HEK293T (cell line): ENCODE measurements at regions not wholly inside any gene's neighbourhood (a gene's known extent, or its start where the extent isn't known, plus 50 kb on each side); places are given as distances from the start of the nearest gene placed in this dataset.

Experiments used
- CTCF ChIA-PET: fragments of 350-600 bp; formaldehyde crosslinking; extraction: SDS; loops from one replicate; lab custom pipeline; 2021; ENCODE audit warnings: antibody characterized with exemption, inconsistent platforms; lab: Yijun Ruan, JAX
- POLR2A ChIA-PET: fragments of 350-600 bp; formaldehyde crosslinking; extraction: SDS; loops from one replicate; lab custom pipeline; 2020; ENCODE audit warnings: antibody characterized with exemption, inconsistent platforms; lab: Yijun Ruan, JAX
- DNase-seq: peaks from one replicate; pipeline ENCODE4 v3.0.0; 2012; ENCODE audit warnings: mixed read lengths; ENCODE audit errors: extremely low spot score
- ARNT ChIP-seq: fragments of 450-650 bp; IDR thresholded peaks from 2 replicates; pipeline ENCODE4 v1.6.1; 2017; ENCODE audit warnings: mild to moderate bottlenecking
- BHLHE40 ChIP-seq: fragments of 450-650 bp; IDR thresholded peaks from 2 replicates; pipeline ENCODE4 v1.6.1; 2016; ENCODE audit warnings: mild to moderate bottlenecking, moderate library complexity, borderline replicate concordance
- CTBP1 ChIP-seq: fragments of 450-650 bp; IDR thresholded peaks from 2 replicates; pipeline ENCODE4 v1.6.1; 2016; ENCODE audit warnings: borderline replicate concordance
- ELF4 ChIP-seq: fragments of 450-650 bp; IDR thresholded peaks from 2 replicates; pipeline ENCODE4 v1.6.1; 2017; ENCODE audit warnings: antibody characterized with exemption
- FOXA1 ChIP-seq: fragments of 450-650 bp; IDR thresholded peaks from 2 replicates; pipeline ENCODE4 v1.6.1; 2016; ENCODE audit warnings: mild to moderate bottlenecking
- FOXK2 ChIP-seq: fragments of 450-650 bp; IDR thresholded peaks from 2 replicates; pipeline ENCODE4 v1.6.1; 2016; ENCODE audit warnings: mild to moderate bottlenecking
- FOXM1 ChIP-seq: fragments of 450-650 bp; IDR thresholded peaks from 2 replicates; pipeline ENCODE4 v1.6.1; 2017; ENCODE audit warnings: mild to moderate bottlenecking, borderline replicate concordance
- HDGF ChIP-seq: fragments of 450-650 bp; IDR thresholded peaks from 2 replicates; pipeline ENCODE4 v1.6.1; 2017; ENCODE audit warnings: antibody characterized with exemption, borderline replicate concordance
- L3MBTL2 ChIP-seq: fragments of 450-650 bp; conservative IDR thresholded peaks from 2 replicates; pipeline ENCODE4 v1.6.1; 2016; ENCODE audit warnings: mild to moderate bottlenecking
- LEF1 ChIP-seq: fragments of 450-650 bp; IDR thresholded peaks from 2 replicates; pipeline ENCODE4 v1.6.1; 2017; ENCODE audit warnings: mild to moderate bottlenecking, borderline replicate concordance
- NFRKB ChIP-seq: fragments of 450-650 bp; IDR thresholded peaks from 2 replicates; pipeline ENCODE4 v1.6.1; 2016; ENCODE audit warnings: mild to moderate bottlenecking, moderate library complexity
- PKNOX1 ChIP-seq: fragments of 450-650 bp; IDR thresholded peaks from 2 replicates; pipeline ENCODE4 v1.6.1; 2016
- SP1 ChIP-seq: fragments of 450-650 bp; IDR thresholded peaks from 2 replicates; pipeline ENCODE4 v1.6.1; 2017
- SUZ12 ChIP-seq: fragments of 450-650 bp; IDR thresholded peaks from 2 replicates; pipeline ENCODE4 v1.6.1; 2016; ENCODE audit warnings: mild to moderate bottlenecking
- TARDBP ChIP-seq: fragments of 450-650 bp; IDR thresholded peaks from 2 replicates; pipeline ENCODE4 v1.6.1; 2016
- ZNF384 ChIP-seq: fragments of 450-650 bp; IDR thresholded peaks from 2 replicates; pipeline ENCODE4 v1.6.1; 2016

- CTCF ChIA-PET, result no interaction called here
- POLR2A ChIA-PET, result no interaction called here
- no peak for DNase-seq
- no peak for TF ChIP-seq NFRKB
- no peak for TF ChIP-seq L3MBTL2
- TF ChIP-seq LEF1, result no peak
- no peak for TF ChIP-seq TARDBP
- no peak for TF ChIP-seq FOXA1
- no peak for TF ChIP-seq HDGF
- no peak for TF ChIP-seq FOXK2
- no peak for TF ChIP-seq ELF4
- no peak for TF ChIP-seq ZNF384
- TF ChIP-seq PKNOX1, result no peak
- no peak for TF ChIP-seq SP1
- no peak for TF ChIP-seq BHLHE40
- TF ChIP-seq FOXM1, result no peak
- no peak for TF ChIP-seq SUZ12
- no peak for TF ChIP-seq ARNT
- no peak for TF ChIP-seq CTBP1
Observed at GRCh38 chr3:189551007-189551406, 80.2 kb upstream of the TP63 start.

GRCh38 chr3:189554868-189555557 lies 76.2 kb upstream of the TP63 start:
- ChIA-PET POLR2A (no interaction called here), CTCF (no interaction called here)

GRCh38 chr3:189555558-189555881 lies 75.7 kb upstream of the TP63 start:
- no peak for DNase-seq
- TF ChIP-seq ZNF384 (no peak), L3MBTL2 (no peak), BHLHE40 (no peak), FOXK2 (no peak), FOXM1 (no peak), NFRKB (no peak), SP1 (no peak), TARDBP (no peak), SUZ12 (no peak), LEF1 (no peak), ARNT (no peak), PKNOX1 (no peak), CTBP1 (no peak), HDGF (no peak), ELF4 (no peak)
- ChIA-PET POLR2A (no interaction called here), CTCF (no interaction called here)

More at GRCh38 chr3:189554868-189555557, 76.2 kb upstream of the TP63 start:
- no peak for DNase-seq
- no peak for TF ChIP-seq FOXA1
- no peak for TF ChIP-seq TARDBP
- TF ChIP-seq FOXM1, result no peak
- no peak for TF ChIP-seq SP1
- TF ChIP-seq HDGF, result no peak
- no peak for TF ChIP-seq ZNF384
- TF ChIP-seq PKNOX1, result no peak
- no peak for TF ChIP-seq FOXK2
- no peak for TF ChIP-seq ELF4
- TF ChIP-seq BHLHE40, result no peak
- no peak for TF ChIP-seq LEF1
- no peak for TF ChIP-seq L3MBTL2
- TF ChIP-seq SUZ12, result no peak
- TF ChIP-seq ARNT, result no peak
- TF ChIP-seq NFRKB, result no peak
- no peak for TF ChIP-seq CTBP1

GRCh38 chr3:189557824-189558223 lies 73.4 kb upstream of the TP63 start:
- no peak for TF ChIP-seq FOXK2
- no peak for TF ChIP-seq ZNF384
- TF ChIP-seq NFRKB, result no peak
- DNase-seq, result no peak
- POLR2A ChIA-PET, result no interaction called here
- CTCF ChIA-PET, result interaction anchor here (0.6 kb wide), 1 partner anchor 11 kb away, joined by 3 read pairs; no protein-coding TSS in a partner anchor

- no peak for DNase-seq
- no peak for TF ChIP-seq FOXA1
- no peak for TF ChIP-seq L3MBTL2
- TF ChIP-seq SP1, result no peak
- no peak for TF ChIP-seq ZNF384
- TF ChIP-seq TARDBP, result no peak
- TF ChIP-seq CTBP1, result no peak
- TF ChIP-seq BHLHE40, result no peak
- no peak for TF ChIP-seq HDGF
- no peak for TF ChIP-seq FOXK2
- TF ChIP-seq ARNT, result no peak
- TF ChIP-seq PKNOX1, result no peak
- ChIA-PET POLR2A (no interaction called here), CTCF (no interaction called here)
Observed at GRCh38 chr3:189561256-189561655, 69.9 kb upstream of the TP63 start.

GRCh38 chr3:189563853-189564563 lies 67.2 kb upstream of the TP63 start:
- TF ChIP-seq FOXK2, result no peak
- no peak for TF ChIP-seq PKNOX1
- no peak for TF ChIP-seq FOXA1
- no peak for TF ChIP-seq TARDBP
- TF ChIP-seq SUZ12, result no peak
- no peak for TF ChIP-seq LEF1
- no peak for TF ChIP-seq L3MBTL2
- POLR2A ChIA-PET, result no interaction called here
- CTCF ChIA-PET, result no interaction called here
- no peak for DNase-seq
